ENCODE measurements at regions not wholly inside any gene's neighbourhood (a gene's known extent, or its start where the extent isn't known, plus 50 kb on each side); places are given as distances from the start of the nearest gene placed in this dataset.

GRCh38 chr1:63214553-63214952 is 107.8 kb upstream of the FOXD3 start:
- TF ChIP-seq CHD4 (IDR thresholded peaks at IDR 0.05) (no peak), CTCF (IDR thresholded peaks at IDR 0.05 in 2 of 3, conservative IDR thresholded peaks at IDR 0.05 in 1 of 3; ENCODE audit: control insufficient read depth in 2 of 3, extremely low read depth in 1 of 3, insufficient read depth in 1 of 3, low read depth in 3 of 3, low read length in 3 of 3) (no peak)
